Left renal cortex interstitium (tissue), 4 donors: ENCODE measurements at regions not wholly inside any gene's neighbourhood (a gene's known extent, or its start where the extent isn't known, plus 50 kb on each side); places are given as distances from the start of the nearest gene placed in this dataset.

ENCODE experiments used
- DNase-seq, 4 donors: peaks; one replicate each; pipeline ENCODE4 v3.0.0-alpha.2; 2013; ENCODE audit warnings: low read depth in 4 of 4, low spot score in 2 of 4, missing footprints in 1 of 4

- no peak for DNase-seq
Observed at GRCh38 chr2:158009399-158009798, 92.3 kb upstream of the UPP2 start.

- DNase-seq, result no peak
Observed at GRCh38 chr2:158006961-158007719, 94.5 kb upstream of the UPP2 start.

GRCh38 chr2:158004126-158004764, 97.4 kb upstream of the UPP2 start:
- no peak for DNase-seq

- DNase-seq, result no peak
Observed at GRCh38 chr2:158002079-158002478, 99.6 kb upstream of the UPP2 start.

GRCh38 chr2:157996799-157997198, 104.9 kb upstream of the UPP2 start:
- DNase-seq, result no peak

- DNase-seq, result no peak
Observed at GRCh38 chr2:157995117-157995516, 106.6 kb upstream of the UPP2 start.

- no peak for DNase-seq
Observed at GRCh38 chr2:157991932-157992331, 109.7 kb upstream of the UPP2 start.

GRCh38 chr2:157990173-157990572, 111.5 kb upstream of the UPP2 start:
- DNase-seq, result no peak

- DNase-seq, result no peak
Observed at GRCh38 chr2:157989227-157989626, 112.4 kb upstream of the UPP2 start.

- no peak for DNase-seq
Observed at GRCh38 chr2:157986761-157987160, 110.6 kb upstream of the ACVR1 start.

- DNase-seq, result no peak
Observed at GRCh38 chr2:157984866-157985265, 108.7 kb upstream of the ACVR1 start.

GRCh38 chr2:157980020-157980419, 103.9 kb upstream of the ACVR1 start:
- no peak for DNase-seq

GRCh38 chr2:157971702-157972101, 95.6 kb upstream of the ACVR1 start:
- no peak for DNase-seq

GRCh38 chr2:157967856-157968255, 91.7 kb upstream of the ACVR1 start:
- no peak for DNase-seq

GRCh38 chr2:157959249-157959648, 83.1 kb upstream of the ACVR1 start:
- DNase-seq, result no peak

- no peak for DNase-seq
Observed at GRCh38 chr2:157957596-157957995, 81.5 kb upstream of the ACVR1 start.

GRCh38 chr2:157952558-157952957, 76.4 kb upstream of the ACVR1 start:
- DNase-seq, result no peak

GRCh38 chr2:157948856-157949255, 72.7 kb upstream of the ACVR1 start:
- no peak for DNase-seq

- DNase-seq, result no peak
Observed at GRCh38 chr2:157946919-157947557, 70.9 kb upstream of the ACVR1 start.

GRCh38 chr2:157940024-157940423, 63.9 kb upstream of the ACVR1 start:
- no peak for DNase-seq

GRCh38 chr2:157938556-157938955, 62.4 kb upstream of the ACVR1 start:
- DNase-seq, result no peak

- DNase-seq, result no peak
Observed at GRCh38 chr2:157936406-157936805, 60.3 kb upstream of the ACVR1 start.
